22Rv1 (cell line): ENCODE measurements at regions not wholly inside any gene's neighbourhood (a gene's known extent, or its start where the extent isn't known, plus 50 kb on each side); places are given as distances from the start of the nearest gene placed in this dataset.

ENCODE experiments used
- ZFX ChIP-seq: fragments of 450-650 bp; IDR thresholded peaks from 2 replicates; pipeline ENCODE4 v1.6.1; 2017; ENCODE audit warnings: antibody characterized with exemption, borderline replicate concordance
- TF ChIP-seq, protein P1 (sequence below): fragments of 450-650 bp; IDR thresholded peaks from 2 replicates; pipeline ENCODE4 v1.5.1; 2017; ENCODE audit warnings: mild to moderate bottlenecking

DNA sequence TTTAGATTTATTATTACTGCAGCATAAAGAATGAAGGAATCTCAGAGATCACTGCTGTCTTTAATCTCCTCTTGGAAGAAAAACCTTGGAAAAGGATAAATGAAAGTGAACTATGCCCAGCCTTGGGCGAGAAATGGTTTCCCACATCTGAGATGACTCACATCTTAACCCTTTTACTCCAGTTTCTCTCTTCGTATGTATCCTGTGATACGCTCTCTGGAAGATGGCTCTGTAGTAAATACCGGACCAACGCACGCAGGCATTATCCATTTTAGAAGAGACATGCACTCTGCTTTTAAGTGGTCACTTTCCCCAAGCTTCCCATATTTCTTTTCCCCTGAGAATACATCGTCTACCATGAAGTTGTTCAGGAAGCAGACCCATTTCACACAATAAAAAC lies 207.3 kb upstream of the BMPER start:
- TF ChIP-seq, protein P1, sequence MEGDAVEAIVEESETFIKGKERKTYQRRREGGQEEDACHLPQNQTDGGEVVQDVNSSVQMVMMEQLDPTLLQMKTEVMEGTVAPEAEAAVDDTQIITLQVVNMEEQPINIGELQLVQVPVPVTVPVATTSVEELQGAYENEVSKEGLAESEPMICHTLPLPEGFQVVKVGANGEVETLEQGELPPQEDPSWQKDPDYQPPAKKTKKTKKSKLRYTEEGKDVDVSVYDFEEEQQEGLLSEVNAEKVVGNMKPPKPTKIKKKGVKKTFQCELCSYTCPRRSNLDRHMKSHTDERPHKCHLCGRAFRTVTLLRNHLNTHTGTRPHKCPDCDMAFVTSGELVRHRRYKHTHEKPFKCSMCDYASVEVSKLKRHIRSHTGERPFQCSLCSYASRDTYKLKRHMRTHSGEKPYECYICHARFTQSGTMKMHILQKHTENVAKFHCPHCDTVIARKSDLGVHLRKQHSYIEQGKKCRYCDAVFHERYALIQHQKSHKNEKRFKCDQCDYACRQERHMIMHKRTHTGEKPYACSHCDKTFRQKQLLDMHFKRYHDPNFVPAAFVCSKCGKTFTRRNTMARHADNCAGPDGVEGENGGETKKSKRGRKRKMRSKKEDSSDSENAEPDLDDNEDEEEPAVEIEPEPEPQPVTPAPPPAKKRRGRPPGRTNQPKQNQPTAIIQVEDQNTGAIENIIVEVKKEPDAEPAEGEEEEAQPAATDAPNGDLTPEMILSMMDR: no peak
- no peak for TF ChIP-seq ZFX
